GM21447 (cell line): ENCODE measurements at regions not wholly inside any gene's neighbourhood (a gene's known extent, or its start where the extent isn't known, plus 50 kb on each side); places are given as distances from the start of the nearest gene placed in this dataset.

ENCODE experiments used
- ATAC-seq: cut with Tn5 transposase; IDR thresholded peaks from one replicate; pipeline ENCODE4 v1.9.1; 2021; ENCODE audit not compliant: unreplicated experiment

DNA sequence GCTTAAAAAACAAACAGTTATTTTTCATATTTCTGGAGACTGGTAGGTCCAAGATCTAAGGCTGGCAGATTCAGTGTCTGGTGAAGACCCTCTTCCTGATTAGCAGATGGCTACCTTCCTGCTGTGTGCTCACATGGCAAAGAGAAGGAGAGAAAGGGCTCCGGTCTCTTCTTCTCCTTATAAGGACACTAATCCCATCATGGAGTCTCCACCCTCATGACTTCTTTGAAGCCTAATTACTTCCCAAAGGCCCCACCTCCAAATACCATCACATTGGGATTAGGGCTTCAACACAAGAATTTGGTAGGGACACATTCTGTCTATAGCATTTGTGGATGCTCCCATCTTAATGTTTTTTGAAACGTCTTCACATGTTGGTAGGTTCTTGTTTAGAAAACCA lies 391.1 kb downstream of the TMEM161B start:
- no peak for ATAC-seq

DNA sequence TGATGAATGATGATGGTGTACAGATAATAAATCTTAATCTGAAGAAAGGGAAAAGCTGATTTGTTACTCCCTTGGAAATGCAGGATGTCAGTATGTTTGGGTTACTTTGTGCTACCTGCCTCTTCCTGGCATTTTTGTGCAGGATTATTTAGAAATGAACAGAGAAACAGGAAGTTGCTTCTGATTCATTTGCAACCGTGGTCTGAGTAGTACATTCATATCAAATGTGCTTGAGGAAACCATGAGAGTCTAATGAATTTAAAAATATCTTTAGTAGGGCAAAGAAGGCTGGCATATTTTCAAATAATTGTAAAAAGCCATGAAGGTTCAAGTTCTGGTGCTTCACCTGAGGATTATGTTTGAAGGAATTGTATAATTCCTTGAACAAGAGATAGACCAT lies 391.6 kb downstream of the TMEM161B start:
- no peak for ATAC-seq

DNA sequence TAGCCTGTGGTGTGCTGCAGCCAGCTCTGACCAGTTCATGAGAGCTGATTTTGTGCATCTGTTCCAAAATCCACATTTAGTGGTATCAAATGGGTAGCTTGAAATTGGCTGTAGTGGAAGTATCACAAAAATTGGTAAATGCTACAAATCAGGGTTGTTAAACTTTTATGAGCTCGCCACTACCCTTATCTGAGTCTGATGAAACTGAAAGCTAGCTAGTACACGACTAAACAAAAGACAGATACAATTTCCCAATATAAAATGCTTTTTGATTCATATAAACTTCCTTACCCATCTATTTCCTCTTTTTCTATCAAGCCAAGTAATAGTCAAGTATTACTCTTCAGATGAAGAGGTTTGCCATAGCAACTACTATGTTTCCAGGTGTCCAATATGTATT lies 392.0 kb downstream of the TMEM161B start:
- no peak for ATAC-seq

DNA sequence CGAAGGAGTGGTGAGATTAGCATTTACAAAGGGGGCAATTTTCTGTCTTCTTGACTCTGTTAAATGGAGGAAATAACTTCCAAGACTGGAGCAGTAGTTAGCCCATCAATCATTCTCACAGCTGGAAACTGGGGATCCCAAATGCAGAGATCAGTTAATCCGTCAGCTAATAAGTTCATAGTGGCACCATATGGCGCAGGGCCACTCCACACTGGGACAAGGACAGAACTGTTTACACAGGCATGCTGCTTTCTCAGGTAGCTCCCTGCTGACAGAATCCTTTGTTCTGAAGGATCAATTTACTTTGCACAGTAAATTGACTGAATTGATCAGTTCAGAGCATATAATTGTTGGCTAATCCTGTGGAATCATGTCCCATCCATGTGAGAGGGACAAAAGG lies 395.7 kb downstream of the TMEM161B start:
- no peak for ATAC-seq

DNA sequence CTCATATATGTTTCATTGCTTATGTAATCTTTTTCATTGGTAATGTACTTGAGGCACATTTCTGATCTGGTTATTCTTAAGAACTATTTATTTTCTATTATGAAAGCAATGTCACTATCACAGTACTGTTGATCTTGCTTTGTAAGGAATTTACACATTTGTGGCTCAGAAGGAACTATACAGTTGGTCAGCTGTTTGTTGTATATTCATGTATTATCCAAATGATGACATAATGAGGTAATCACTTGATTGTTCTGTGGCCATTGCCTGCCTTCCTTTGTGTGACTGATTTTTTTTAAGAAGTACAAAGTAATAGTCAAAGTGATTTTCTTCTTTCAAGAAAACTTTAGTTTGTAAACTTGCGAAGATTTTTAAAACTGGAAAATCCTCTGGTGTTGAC lies 399.9 kb downstream of the TMEM161B start:
- ATAC-seq, result no peak

DNA sequence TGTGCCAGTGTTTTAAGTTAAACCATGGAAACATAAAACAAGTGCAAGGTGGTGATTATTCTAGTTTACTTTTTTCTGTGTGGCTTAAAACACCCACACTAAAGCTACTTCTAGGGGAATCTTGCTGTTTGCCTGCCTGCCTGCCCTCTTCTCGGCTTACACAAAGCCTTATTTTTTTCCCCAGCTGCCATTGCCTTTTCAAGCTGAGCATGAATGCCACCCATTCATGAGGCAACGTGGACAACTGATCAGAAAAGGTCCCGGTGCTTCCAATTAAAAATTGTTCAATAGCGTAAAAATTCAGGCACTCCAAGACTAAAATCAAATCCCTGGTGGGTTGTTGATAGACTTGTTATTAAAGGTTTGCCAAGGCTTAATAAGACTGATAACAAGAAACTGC lies 401.4 kb downstream of the TMEM161B start:
- ATAC-seq, result no peak

DNA sequence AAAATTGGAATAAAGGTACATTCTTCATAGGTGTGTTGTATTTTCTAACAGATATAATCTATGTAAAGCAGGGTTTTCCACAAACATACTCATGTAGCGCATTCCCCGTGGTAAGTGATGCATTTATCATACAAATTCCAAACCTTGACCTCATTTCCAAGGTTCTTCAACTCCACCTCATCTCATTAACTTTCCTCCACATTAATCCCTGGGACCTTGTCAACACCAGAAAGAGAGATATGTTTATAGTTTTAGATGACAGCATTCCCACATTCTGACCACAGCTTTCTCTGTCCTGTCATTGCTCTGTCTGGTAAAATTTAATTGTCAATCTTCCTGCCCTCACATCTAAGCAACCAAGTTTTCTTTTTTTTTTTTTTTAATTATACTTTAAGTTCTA lies 415.1 kb downstream of the TMEM161B start:
- no peak for ATAC-seq

DNA sequence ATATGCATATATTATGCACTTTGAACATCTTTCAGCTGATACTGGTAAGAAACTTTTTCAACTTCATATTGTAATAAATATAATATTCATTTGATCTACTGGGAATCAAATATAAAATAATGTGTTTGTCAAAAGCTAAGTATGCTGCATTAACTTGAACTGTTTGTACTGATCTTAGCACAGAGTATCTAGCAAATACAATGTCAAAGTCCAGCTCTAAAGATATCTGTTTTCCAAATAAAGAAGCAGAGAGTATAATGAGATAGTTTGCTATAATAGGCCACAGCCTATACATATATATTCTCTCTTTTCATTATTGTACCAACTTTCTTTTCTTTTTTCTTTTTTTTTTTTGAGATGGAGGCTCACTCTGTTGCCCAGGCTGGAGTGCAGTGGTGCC lies 417.0 kb downstream of the TMEM161B start:
- ATAC-seq, result no peak

DNA sequence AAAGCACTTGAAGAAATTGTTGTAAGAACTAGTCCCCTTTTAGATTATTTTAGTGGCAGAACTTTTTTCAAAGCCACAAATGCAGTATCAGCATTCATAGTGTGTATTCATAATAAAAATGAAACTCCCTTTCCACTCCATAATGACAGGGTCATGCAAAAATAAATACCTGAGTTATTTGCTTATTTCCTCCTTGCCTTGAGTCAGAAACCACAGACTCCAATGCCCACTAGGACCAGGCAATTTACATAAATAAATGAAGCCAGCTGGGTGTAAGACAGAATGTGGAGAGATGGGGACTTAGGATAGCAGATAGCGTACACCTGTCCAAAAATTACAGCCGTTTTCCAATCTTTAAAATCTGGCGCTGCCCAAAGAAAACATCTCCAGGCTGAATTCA lies 417.8 kb downstream of the TMEM161B start:
- ATAC-seq, result no peak

DNA sequence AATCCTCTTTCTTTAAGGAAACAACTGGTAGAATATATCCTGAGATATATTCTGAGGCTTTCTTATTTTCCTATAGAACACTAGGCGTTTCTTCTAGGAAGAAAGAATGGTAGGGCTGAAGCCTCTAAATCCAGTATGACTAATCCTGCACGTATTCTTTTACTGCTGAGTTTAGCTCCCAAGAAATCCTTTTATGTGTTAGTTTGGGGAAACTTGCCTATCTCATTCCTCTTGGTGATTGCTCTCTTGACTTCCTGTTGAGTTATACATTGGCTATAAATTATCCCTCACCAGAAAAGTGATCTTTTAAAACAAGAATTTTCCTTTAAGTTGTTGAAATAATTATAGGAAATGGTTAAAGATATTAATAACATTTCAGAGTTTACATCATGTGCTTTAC lies 422.9 kb downstream of the TMEM161B start:
- ATAC-seq, result no peak

DNA sequence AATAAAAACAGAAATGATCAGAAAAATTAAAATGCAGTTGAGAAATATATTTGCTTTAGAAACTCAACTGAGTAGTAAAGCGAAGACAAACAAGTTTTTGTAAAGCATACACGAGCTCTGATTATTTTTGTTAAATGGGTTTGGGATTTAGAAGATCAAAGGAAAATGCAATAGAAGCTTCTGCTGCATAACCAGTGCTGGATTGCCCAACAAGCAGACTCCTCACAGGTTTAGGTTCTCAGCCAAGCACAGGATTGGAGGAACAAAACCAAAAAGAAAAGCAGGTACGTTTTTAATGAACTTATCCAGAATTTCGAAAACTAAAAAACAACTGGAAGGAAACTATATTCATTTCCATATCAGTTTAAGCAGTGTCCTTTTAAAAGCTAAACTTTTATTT lies 423.8 kb downstream of the TMEM161B start:
- no peak for ATAC-seq

DNA sequence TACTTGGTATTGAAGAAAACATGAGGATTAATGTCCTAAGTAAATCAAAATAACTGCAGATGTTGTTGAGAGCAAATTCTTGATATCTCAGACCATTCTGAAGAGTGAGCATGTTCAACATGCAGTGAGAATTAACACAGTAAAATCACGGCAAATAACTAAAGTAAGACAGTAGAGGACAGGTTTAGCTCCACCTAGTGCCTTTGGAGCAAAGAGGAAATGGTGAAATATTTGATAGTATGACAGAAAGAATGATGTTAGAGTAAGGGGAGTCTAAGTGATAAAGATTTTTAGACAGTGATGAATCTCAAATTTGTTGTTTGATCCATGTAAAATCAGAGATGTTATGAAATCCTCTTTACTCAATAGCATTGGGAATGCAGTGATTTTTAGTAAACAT lies 424.2 kb downstream of the TMEM161B start:
- ATAC-seq, result no peak

DNA sequence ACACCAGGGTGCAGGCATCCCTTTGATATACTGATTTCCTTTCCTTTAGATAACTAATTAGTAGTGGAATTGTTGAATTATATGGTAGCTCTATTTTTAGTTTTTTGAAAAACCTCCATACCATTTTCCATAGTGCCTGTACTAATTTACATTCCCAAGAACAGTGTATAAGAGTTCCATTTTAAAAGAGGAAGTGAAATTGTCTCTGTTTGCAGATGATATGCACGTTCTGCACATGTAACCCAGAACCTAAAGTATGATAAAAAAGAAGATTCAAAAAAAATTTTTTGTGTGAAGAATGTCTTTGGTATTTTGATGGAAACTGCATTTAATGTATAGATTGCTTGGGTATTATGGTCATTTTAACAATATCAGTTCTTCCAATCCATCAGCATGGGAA lies 424.0 kb upstream of the CCNH start:
- no peak for ATAC-seq

DNA sequence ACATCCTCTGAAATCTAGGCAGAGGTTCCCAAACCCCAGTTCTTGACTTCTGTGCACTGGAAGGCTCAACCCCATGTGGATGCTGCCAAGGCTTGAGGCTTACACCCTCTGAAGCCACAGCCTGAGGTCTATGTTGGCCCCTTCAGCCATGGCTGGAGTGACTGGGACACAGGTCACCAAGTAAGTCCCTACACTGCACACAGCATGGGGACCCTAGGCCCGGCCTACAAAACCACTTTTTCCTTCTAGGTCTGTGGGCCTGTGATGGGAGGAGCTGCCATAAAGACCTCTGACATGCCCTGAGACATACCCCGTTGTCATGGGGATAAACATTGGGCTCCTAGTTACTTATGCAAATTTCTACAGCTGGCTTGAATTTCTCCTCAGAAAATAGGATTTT lies 418.8 kb upstream of the CCNH start:
- ATAC-seq, result no peak

DNA sequence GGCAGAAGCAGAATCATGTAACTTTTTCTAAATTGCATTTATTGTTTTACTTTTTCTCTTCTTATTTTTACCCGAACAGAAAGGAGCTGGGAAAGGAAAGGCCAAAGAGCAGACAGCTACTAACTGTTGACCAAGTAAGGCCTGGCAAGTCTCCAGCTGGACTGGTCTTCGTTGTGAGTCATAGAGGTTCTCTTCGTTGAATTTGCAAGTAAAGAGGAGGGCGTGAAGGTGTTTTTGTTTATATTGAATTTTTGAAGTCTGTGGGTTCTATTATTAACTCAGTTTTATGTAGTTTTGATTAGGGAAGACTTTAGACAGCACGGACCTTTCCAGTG lies 416.5 kb upstream of the CCNH start:
- no peak for ATAC-seq

DNA sequence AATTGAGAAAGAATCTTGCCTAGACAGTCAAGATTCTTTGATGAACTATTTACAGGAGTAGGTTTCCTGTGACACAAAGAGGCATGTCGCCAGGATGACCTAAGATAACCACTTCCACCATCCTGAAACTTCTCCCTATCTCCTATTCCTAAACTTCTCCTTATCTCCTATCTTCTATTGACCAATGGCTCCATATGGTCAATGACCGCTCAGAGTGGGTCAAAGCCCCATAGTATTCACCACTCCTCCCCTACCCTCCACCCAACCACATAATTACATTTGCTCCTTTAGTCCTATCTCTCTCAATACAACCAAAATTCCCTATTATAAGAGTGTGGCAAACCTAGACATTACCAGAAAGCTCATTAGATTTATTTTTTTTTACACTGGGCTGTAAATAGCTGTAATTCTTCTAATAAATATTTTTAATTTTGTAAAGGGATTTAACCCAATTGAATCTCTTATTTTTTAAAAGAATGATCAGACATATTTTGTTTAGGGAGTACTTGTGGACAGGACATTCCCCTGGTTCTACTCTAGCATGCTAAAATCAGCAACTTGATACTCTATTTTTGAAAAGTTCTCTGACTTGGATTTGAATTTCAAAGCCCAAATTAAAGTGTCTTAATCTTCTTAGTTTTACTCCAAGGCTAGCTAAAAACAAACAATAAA lies 416.0 kb upstream of the CCNH start:
- ATAC-seq, result no peak

DNA sequence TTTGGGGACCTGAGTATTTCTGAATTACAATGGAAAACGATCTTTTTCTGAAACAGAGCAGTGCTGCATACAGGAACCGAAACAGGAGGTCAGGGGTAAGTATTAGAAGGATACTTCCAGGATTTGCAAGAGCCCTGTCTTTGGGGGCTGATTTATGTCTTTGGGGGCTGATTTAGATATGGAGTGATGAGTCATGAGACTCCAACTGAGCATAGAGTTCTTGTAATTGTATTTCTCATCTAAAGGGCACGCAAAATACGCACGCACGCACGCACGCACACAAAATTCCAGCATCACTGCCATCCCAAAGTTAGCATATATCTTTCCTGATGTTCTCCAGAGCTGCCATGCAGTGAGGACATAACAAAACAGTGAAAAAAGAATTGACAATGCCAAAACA lies 414.8 kb upstream of the CCNH start:
- ATAC-seq, result no peak

DNA sequence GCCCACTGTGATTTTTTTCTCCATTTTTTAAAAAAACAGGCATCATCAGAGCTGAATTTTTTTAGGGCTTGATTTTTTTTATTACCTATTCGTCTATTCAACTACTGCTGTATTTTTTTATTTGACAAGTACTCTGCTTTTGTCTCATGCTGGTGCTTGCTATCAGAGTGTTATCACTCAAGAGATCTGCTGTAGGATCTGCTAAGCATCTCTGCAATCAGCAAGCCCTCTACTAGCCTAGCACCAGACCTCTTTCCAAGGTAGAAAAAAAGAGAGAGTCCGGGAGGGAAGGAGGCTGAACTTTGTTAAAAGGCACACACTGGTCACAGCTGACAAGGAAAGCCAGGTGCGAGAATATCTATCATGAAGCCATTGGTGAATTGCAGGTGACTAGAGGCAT lies 413.8 kb upstream of the CCNH start:
- ATAC-seq, result no peak

DNA sequence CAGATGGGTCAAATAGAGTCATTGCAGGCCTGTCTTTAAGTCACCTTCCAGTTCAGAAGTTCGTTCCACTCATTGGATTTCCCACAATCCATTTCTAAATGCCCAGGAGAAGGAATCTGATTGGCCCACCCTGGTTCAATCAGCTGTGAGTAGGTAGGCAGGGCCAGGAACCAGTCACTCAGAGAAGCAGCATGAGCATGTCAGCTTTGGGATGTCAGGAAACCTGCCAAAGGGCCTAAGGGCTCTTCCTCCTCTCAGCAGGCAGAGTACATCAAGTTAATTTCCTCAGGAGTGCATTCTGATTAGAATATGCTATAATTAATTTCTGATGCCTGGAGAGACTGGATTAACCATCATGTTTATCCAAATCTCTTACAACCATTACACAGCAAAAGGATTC lies 412.9 kb upstream of the CCNH start:
- no peak for ATAC-seq

DNA sequence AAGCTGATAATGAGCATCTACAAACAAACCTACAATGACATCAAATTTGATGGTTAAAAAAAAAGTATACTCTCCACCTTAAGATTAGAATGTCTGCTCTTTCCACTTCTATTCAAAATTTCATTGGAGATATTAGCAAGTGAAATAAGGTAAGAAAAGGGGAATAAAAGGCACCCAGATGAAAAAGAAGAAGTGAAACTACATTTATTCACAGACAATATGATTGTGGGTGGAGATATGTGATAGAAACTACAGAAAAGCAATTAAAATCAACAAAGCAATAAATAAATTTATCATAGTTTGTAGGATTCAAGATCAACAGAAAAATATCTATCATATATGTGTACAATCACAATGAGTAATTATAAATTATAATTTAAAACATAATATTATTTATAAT lies 395.1 kb upstream of the CCNH start:
- no peak for ATAC-seq

DNA sequence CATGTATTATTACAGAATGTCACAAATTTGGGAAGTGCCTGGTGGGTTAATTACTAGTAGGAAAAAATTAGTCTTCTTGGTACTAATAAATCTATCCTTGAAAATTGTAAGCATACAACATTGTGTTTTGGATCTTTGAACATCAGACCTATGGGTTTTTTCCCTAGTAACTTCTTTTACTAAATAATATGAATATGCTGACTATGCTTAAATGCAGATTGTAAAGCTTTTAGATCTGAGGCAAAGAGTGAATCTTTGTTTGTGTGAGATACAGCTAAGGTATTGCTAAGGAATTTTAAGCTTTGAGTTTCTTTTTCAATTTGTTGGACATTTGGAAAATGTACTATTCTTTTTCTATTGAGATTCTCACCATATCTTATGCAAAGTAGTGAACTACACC lies 390.6 kb upstream of the CCNH start:
- no peak for ATAC-seq

DNA sequence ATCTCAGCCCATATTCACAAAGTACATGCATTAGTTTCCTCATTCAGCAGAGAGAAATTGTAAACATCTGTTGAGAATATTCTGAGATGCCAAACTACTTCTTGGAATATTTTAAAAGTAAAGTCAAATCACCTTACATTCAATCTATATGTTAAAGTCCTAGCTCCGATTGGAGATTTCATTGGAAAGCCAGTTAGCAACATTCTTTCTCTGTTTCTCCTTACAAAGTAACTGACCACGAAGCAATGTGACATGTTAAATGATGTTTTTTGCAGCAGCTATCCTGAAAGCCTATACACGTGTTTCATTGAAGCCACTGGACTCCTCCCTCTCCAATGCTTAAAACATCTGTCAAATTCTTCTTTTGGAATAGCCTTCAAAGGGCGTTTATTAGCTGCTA lies 379.1 kb upstream of the CCNH start:
- ATAC-seq, result no peak

DNA sequence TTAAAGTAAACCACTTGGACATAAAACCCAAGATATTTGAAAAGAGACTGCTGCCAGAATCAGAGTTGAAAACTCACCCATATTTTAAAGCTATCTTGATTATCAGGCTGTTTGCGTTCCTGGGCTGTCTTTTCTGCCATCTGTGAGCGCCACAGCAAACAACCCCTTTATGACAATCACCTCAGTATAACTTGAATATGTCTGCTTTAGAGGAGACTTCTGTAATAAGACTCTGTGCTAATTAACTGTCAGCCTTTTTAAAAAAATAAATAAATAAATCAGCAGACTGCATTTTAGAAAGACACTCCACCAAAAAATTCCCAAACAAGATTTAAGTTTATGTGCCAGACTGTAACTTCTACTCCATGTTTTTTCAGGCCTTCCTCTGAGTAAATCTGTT lies 375.7 kb upstream of the CCNH start:
- no peak for ATAC-seq
